Stimulated activated memory B cell treated with anti-CD40 and anti-IgM and Interleukin-4, amounts not matched to agents 10 μg/mL and 1 μg/mL and 100 μg/mL, for 72 hours (primary cell): ENCODE measurements at regions not wholly inside any gene's neighbourhood (a gene's known extent, or its start where the extent isn't known, plus 50 kb on each side); places are given as distances from the start of the nearest gene placed in this dataset.
"Not testable (repeated sequence)": the region's sequence is repeated elsewhere in the genome, so short reads cannot be mapped to it uniquely, and the experiment has no call there.

ENCODE experiments used
- ATAC-seq: fragments of 150-1000 bp; cut with Tn5 transposase; 2 replicates; pipeline ENCODE4 v1.10.0; 2021
- H3K27ac Mint-ChIP-seq: one replicate; pipeline ENCODE4 v1.8.0; 2022; ENCODE audit warnings: mild to moderate bottlenecking, mixed read lengths
- H3K27me3 Mint-ChIP-seq: one replicate; pipeline ENCODE4 v1.8.0; 2022; ENCODE audit warnings: mixed read lengths
- H3K36me3 Mint-ChIP-seq: one replicate; pipeline ENCODE4 v1.8.0; 2022; ENCODE audit warnings: mixed read lengths
- H3K4me1 Mint-ChIP-seq: one replicate; pipeline ENCODE4 v1.8.0; 2022; ENCODE audit warnings: mixed read lengths
- H3K4me3 Mint-ChIP-seq: one replicate; pipeline ENCODE4 v1.8.0; 2022; ENCODE audit warnings: mild to moderate bottlenecking, moderate library complexity, mixed read lengths
- H3K9me3 Mint-ChIP-seq: one replicate; pipeline ENCODE4 v1.8.0; 2022; ENCODE audit warnings: mixed read lengths

DNA sequence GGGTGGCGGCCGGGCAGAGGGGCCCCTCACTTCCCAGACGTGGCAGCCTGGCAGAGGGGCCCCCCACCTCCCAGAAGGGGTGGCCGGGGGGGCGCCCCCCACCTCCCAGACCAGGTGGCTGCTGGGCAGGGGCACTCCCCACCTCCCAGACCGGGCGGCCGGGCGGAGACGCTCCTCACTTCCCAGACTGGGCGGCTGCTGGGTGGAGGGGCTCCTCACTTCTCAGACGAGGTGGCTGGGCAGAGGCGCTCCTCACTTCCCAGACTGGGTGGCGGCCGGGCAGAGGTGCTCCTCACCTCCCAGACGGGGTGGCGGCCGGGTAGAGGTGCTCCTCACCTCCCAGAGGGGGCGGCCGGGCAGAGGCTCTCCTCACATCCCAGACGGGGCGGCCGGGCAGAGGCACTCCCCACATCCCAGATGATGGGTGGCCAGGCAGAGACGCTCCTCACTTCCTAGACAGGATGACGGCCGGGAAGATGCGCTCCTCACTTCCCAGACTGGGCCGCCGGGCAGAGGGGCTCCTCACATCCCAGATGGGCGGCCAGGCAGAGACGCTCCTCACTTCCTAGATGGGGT lies 303.2 kb upstream of the DIPK2B start:
- H3K27me3 Mint-ChIP-seq, H3K27ac Mint-ChIP-seq, H3K4me3 Mint-ChIP-seq, ATAC-seq, H3K9me3 Mint-ChIP-seq, H3K4me1 Mint-ChIP-seq, H3K36me3 Mint-ChIP-seq: not testable (repeated sequence)

DNA sequence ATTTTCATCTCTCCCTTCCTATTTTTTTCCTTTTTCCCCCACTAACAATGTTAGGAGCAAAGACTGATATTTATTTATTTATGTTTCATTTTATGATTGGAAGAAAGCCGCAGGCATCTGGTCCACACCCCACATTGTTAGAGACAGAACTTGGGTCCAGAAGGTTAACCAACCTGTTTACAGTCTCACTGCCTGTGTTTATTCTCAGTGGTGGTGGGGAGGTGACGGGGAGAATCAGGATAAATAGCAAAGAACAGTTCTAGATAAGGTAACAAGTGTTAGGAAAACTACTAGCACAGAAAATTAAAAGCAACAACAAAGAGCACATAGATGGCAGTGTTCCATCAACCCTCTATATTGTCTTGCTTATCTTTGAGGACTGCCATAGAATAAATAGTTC lies 301.7 kb upstream of the DIPK2B start:
- no peak overlapping the region for H3K27ac Mint-ChIP-seq
- ATAC-seq: no peak
- no peaks in the 10 kb centered on the region for H3K36me3 Mint-ChIP-seq
- peaks cover 8% of the 10 kb centered on the region for H3K27me3 Mint-ChIP-seq
- H3K4me3 Mint-ChIP-seq: no peak overlapping the region
- no peaks in the 10 kb centered on the region for H3K9me3 Mint-ChIP-seq
- H3K4me1 Mint-ChIP-seq: no peaks in the 10 kb centered on the region

DNA sequence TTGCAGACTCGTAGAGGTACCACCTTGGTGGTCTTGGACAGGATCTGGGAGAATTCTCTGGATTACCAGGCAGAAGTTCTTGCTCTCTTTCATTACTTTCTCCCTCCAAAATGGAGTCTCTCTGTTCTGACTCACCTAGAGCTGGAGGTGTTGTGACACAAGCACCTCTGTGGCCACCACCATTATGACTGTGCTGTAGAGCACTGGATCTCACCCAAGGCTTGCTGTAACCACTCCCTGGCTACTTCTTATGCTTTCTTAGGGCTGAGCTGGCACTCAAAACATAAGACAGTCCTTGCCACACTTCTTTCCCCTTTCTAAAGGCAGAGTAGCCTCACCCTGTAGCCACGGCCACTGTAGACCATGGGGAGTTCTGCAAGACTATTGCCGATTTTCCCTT lies 296.6 kb upstream of the DIPK2B start:
- Mint-ChIP-seq H3K36me3 (no peaks in the 10 kb centered on the region), H3K4me1 (no peaks in the 10 kb centered on the region), H3K4me3 (no peak overlapping the region), H3K27me3 (peaks cover 8% of the 10 kb centered on the region), H3K27ac (no peak overlapping the region), H3K9me3 (peaks cover 5% of the 10 kb centered on the region)
- no peak for ATAC-seq

- Mint-ChIP-seq H3K27ac (no peak overlapping the region), H3K4me1 (no peaks in the 10 kb centered on the region), H3K36me3 (no peaks in the 10 kb centered on the region), H3K4me3 (no peak overlapping the region), H3K27me3 (no peaks in the 10 kb centered on the region), H3K9me3 (peaks cover 3% of the 10 kb centered on the region)
- no peak for ATAC-seq
These were observed 285.0 kb upstream of the DIPK2B start for GRCh38 chrX:45485719-45486118.

DNA sequence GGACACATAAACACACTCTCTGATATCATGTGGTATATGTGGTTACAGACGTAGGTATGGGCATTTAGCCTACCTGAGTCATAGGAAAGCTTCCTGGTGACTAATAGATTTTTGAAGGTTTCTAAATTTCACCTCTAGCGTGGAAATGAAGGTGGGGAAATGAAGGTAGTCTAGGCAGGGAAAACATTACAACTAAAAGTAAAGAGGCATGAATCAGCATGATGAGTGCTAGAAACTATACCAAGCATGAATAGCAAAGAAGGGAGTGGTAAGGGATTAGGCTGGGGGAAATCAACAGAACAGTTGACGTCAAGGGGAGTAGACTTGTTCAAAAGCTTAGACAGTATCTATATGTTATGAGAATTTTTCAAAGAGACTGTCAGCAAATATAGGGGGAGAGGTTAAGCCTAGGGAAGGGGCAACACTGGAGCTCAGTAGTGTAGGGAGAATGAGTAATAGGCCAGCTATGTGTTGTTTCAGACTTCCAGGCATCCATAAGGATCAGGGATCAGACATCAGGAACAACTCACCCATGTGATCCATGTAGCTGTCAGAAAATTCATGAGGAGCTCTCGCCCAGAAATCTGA lies 279.3 kb upstream of the DIPK2B start:
- Mint-ChIP-seq H3K27ac (no peak overlapping the region), H3K27me3 (no peaks in the 10 kb centered on the region), H3K4me3 (no peak overlapping the region), H3K36me3 (no peaks in the 10 kb centered on the region), H3K9me3 (no peaks in the 10 kb centered on the region), H3K4me1 (no peaks in the 10 kb centered on the region)
- ATAC-seq: no peak

DNA sequence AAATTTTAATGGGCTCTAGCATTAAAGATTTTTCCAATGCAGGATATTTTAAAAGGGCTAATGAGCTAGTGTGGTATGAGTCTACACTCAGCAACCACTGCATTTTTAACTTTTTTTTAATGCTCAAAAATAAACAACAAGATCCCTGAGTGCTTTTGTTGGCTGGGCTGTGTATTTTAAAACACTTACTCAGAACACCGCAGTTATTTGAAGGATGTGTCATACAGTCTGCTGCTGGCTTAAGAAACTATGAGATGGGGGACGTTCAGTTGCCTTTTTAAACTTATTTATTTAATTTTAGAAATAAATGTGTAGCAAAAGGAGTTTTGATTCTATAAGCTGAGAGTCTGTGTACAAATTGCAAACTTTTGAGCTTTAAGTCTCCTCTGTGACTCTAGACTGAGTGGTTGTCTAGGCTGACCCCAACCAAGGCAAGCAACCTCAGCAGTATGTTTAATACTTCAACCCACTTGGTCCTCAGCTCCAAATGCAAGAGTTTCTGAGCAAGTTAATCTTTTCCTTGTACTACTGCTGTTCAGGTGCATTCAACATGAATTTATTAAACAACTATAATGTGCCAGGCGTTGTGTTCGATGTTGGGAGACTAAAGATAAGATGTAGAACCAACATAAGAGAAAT lies 278.6 kb upstream of the DIPK2B start:
- Mint-ChIP-seq H3K27me3 (no peaks in the 10 kb centered on the region), H3K36me3 (no peaks in the 10 kb centered on the region), H3K27ac (no peak overlapping the region), H3K4me3 (no peak overlapping the region), H3K9me3 (no peaks in the 10 kb centered on the region), H3K4me1 (no peaks in the 10 kb centered on the region)
- no peak for ATAC-seq

- peaks cover 17% of the 10 kb centered on the region for H3K27me3 Mint-ChIP-seq
- H3K36me3 Mint-ChIP-seq: no peaks in the 10 kb centered on the region
- no peaks in the 10 kb centered on the region for H3K9me3 Mint-ChIP-seq
- ATAC-seq: no peak
- H3K4me3 Mint-ChIP-seq: no peak overlapping the region
- H3K27ac Mint-ChIP-seq: no peak overlapping the region
- no peaks in the 10 kb centered on the region for H3K4me1 Mint-ChIP-seq
These were observed 272.3 kb upstream of the DIPK2B start for GRCh38 chrX:45472968-45473367.

DNA sequence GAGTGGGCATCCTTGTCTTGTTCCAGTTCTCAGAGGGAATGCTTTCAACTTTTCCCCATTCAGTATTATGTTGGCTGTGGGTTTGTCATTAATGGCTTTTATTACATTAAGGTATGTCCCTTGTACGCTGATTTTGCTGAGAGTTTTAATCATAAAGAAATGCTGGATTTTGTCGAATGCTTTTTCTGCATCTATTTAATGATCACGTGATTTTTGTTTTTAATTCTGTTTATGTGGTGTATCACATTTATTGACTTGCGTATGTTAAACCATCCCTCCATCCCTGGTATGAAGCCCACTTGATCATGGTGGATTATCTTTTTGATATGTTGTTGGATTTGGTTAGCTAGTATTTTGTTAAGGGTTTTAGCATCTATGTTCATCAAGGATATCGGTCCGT lies 266.9 kb upstream of the DIPK2B start:
- H3K4me1 Mint-ChIP-seq, H3K4me3 Mint-ChIP-seq, ATAC-seq, H3K36me3 Mint-ChIP-seq, H3K9me3 Mint-ChIP-seq, H3K27ac Mint-ChIP-seq: not testable (repeated sequence)
- peaks cover 17% of the 10 kb centered on the region for H3K27me3 Mint-ChIP-seq

DNA sequence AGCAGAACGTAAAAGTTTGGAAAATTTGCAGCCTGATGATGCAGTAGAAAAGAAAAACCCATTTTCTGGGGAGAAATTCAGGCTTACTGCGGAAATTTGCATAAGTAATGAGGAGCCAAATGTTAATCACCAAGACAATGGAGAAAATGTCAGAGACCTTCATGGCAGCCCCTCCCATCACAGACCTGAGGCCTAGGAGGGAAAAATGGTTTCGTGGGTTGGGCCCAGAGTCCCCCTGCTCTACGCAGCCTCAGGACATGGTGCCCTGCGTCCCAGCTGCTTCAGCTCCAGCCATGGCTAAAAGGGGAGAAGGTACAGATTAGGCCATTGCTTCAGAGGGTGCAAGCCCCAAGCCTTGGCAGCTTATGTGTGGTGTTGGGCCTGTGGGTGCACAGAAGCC lies 255.1 kb upstream of the DIPK2B start:
- H3K9me3 Mint-ChIP-seq, H3K27me3 Mint-ChIP-seq, H3K4me1 Mint-ChIP-seq, H3K36me3 Mint-ChIP-seq, ATAC-seq, H3K27ac Mint-ChIP-seq, H3K4me3 Mint-ChIP-seq: not testable (repeated sequence)

- no peaks in the 10 kb centered on the region for H3K4me1 Mint-ChIP-seq
- ATAC-seq: no peak
- no peaks in the 10 kb centered on the region for H3K36me3 Mint-ChIP-seq
- H3K27me3 Mint-ChIP-seq: no peaks in the 10 kb centered on the region
- H3K9me3 Mint-ChIP-seq: no peaks in the 10 kb centered on the region
- H3K4me3 Mint-ChIP-seq: no peak overlapping the region
- no peak overlapping the region for H3K27ac Mint-ChIP-seq
These were observed 253.6 kb upstream of the DIPK2B start for GRCh38 chrX:45454290-45454689.

GRCh38 chrX:45449982-45450381 lies 249.3 kb upstream of the DIPK2B start:
- Mint-ChIP-seq H3K4me1 (no peaks in the 10 kb centered on the region), H3K4me3 (no peak overlapping the region), H3K27ac (no peak overlapping the region), H3K9me3 (no peaks in the 10 kb centered on the region), H3K36me3 (no peaks in the 10 kb centered on the region), H3K27me3 (no peaks in the 10 kb centered on the region)
- no peak for ATAC-seq

DNA sequence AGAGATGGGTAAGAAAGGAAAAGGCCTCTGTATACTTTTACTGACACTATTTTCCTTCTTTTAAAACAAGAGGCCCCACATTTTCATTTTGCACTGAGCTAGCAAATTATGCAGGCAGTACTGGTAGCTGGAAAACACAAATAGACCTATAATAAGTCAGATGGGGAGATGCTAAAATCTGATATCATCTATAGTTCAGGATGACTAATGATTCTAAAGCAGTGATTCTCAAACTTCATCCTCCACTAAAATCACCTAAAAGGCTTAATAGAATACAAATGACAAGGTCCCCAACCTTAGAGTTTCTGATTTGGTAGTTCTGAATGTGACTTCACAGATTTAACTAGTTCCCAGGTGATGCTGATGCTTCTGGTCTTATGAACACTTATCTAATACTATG lies 247.3 kb upstream of the DIPK2B start:
- no peak for ATAC-seq
- no peaks in the 10 kb centered on the region for H3K27me3 Mint-ChIP-seq
- H3K4me1 Mint-ChIP-seq: no peaks in the 10 kb centered on the region
- no peaks in the 10 kb centered on the region for H3K36me3 Mint-ChIP-seq
- no peak overlapping the region for H3K4me3 Mint-ChIP-seq
- H3K9me3 Mint-ChIP-seq: no peaks in the 10 kb centered on the region
- no peak overlapping the region for H3K27ac Mint-ChIP-seq

- H3K27ac Mint-ChIP-seq: no peak overlapping the region
- ATAC-seq: no peak
- no peaks in the 10 kb centered on the region for H3K36me3 Mint-ChIP-seq
- H3K27me3 Mint-ChIP-seq: no peaks in the 10 kb centered on the region
- H3K9me3 Mint-ChIP-seq: no peaks in the 10 kb centered on the region
- H3K4me1 Mint-ChIP-seq: no peaks in the 10 kb centered on the region
- no peak overlapping the region for H3K4me3 Mint-ChIP-seq
These were observed 246.7 kb upstream of the DIPK2B start for GRCh38 chrX:45447331-45447730.

DNA sequence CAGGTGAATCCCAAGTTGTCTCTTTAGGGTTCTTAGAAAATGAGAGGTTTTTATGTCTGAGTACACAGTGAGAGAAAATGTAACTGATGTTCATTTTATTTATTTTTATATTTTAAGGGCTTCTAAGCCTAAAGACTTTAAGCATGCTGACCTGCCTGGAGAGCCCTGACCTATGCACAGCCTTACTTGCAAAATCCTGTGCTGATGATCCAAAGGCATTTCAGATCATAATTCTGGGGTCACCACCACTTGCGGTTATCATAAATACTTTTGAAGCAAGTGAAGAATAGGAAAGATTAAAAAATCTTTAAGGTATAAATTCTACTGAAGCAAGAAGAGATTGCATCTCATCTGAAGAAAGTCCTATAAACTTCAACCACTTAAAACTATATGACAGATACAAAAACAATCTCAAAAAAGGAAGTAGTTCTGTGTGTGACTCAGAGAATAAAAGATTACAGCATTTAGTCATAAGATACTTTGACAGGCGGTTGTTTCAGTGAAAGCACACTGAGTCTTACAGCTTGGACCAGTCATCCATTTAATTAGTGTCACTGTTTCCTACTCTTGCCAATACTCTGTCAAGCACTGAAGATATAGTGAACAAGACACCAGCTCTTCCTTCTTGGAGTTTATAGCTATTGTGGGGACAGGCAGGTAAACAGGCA lies 245.2 kb upstream of the DIPK2B start:
- Mint-ChIP-seq H3K4me3 (no peak overlapping the region), H3K4me1 (no peaks in the 10 kb centered on the region), H3K27ac (no peak overlapping the region), H3K27me3 (no peaks in the 10 kb centered on the region), H3K36me3 (no peaks in the 10 kb centered on the region), H3K9me3 (no peaks in the 10 kb centered on the region)
- ATAC-seq: no peak

GRCh38 chrX:45437186-45437585 lies 236.5 kb upstream of the DIPK2B start:
- H3K4me3 Mint-ChIP-seq: no peak overlapping the region
- no peak for ATAC-seq
- H3K4me1 Mint-ChIP-seq: no peaks in the 10 kb centered on the region
- peaks cover 8% of the 10 kb centered on the region for H3K27me3 Mint-ChIP-seq
- H3K36me3 Mint-ChIP-seq: no peaks in the 10 kb centered on the region
- H3K27ac Mint-ChIP-seq: no peak overlapping the region
- no peaks in the 10 kb centered on the region for H3K9me3 Mint-ChIP-seq

GRCh38 chrX:45435481-45435880 lies 234.8 kb upstream of the DIPK2B start:
- Mint-ChIP-seq H3K4me1 (no peaks in the 10 kb centered on the region), H3K27ac (no peak overlapping the region), H3K9me3 (no peaks in the 10 kb centered on the region), H3K4me3 (no peak overlapping the region), H3K27me3 (peaks cover 8% of the 10 kb centered on the region), H3K36me3 (no peaks in the 10 kb centered on the region)
- no peak for ATAC-seq
